Fibroblast of skin of right biceps (primary cell): ENCODE measurements at regions not wholly inside any gene's neighbourhood (a gene's known extent, or its start where the extent isn't known, plus 50 kb on each side); places are given as distances from the start of the nearest gene placed in this dataset.

ENCODE experiments used
- DNase-seq: peaks from one replicate; pipeline ENCODE4 v3.0.0-alpha.2; 2013

DNA sequence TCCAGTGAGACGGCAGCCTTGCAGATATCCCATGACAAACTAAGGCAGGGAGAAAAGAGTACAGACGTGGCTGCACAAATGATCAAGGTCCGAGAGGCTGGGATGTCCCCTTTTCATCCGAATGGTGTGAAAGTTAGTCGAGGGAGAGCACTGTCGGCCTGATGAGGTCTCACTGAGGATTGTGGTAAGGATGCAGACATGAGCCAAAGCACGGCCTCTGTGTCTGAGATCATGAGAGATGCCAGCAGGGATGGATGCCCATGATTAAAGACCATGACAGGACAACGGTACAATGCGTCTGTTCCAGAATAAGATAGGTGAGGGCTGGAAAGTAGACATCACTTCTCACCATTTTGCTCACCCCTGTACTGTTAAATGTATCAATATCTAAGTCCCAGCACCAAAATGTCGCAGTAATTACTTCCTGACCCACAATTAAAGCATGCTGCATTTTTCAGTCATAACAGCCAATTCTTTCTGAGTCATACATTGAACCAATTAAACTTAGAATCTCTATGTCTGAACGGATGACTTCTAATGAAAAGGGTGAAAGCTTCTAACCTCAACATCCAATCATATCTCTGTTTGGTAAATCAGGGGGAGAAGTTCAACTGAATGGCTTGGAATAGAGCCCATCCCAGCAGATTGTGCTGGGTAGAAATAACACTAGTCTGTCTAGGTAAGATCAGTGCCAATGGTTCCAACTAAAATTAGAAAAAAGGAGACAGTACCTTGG is 249.6 kb upstream of the SOX5 start:
- DNase-seq = peak; percentile 40

DNA sequence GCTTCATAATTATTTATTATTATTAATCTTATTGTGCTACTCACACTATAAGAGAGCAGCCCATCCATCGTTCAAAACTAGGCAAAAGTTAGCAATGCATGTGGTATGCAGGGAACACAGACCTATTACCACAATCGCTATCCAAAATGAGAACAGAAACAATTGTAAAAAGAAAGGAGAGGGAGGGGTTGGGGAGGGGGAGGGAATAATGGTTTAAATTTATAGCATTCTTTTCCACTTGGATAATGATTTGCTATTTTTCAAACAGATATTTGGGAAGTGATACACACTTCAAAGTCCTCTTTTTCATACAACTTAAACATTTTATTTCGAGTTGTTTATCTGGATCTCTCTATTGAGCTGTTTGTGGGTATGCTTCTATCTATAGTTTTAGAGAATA is 248.6 kb upstream of the SOX5 start:
- peak; percentile 67 for DNase-seq

GRCh38 chr12:24197532-24197931 is 248.1 kb upstream of the SOX5 start:
- DNase-seq = no peak

GRCh38 chr12:24195063-24195462 is 245.6 kb upstream of the SOX5 start:
- no peak for DNase-seq

DNA sequence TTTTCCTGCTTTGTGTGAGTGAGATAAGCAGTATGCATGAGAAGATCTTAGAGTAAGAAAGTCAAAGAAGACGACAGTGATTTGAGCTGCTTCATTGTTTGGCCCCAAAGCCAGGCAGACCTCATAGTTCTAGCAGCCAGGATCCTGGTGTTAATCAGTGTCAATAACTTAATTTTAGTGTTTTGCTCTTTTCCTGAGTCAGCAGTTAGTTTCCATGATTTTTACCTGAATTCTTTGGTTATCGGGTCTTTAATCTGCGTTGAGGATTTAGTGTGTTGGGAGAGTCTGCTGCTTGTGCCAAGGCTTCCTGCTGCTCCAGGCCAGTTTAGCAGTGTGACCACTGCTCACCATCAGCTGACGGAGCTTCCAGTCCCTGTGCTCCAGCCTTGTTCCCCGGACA is 241.6 kb upstream of the SOX5 start:
- no peak for DNase-seq

DNA sequence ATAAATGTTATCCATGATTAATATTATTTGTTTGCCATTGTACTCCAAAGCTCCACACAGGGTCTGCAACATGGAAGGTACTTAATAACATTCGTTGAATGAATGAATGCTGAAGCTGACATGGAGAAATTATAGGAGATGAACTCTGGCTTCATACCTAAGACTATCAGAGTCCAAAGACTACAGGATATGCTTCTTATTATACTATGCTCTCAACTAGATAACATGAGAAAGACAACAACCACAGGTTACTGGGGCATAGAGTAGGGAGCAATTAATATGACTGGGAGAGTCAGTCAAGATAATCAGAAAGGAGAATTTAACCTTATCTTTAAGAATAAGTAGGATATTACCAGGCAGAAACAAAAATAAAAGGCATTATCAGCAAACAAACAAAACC is 236.3 kb upstream of the SOX5 start:
- no peak for DNase-seq

DNA sequence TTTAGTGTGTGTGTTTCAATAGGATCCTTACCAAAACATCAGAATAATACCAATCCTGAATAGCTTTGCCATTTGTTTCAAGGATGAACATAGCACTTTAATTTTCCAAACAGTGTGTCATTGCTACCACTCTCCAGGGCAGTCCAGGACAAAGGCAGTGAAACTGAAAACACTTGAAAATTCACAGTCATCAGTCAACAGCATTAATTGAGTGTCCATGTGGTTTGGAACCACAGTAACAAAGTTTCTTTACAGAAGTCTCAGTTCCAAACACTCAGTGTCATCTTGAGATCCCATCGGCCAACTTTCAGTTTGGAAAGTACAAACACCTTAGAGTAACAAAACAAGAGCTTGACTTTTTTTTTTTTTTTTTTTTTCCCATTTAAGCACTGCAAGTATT is 228.4 kb upstream of the SOX5 start:
- no peak for DNase-seq

DNA sequence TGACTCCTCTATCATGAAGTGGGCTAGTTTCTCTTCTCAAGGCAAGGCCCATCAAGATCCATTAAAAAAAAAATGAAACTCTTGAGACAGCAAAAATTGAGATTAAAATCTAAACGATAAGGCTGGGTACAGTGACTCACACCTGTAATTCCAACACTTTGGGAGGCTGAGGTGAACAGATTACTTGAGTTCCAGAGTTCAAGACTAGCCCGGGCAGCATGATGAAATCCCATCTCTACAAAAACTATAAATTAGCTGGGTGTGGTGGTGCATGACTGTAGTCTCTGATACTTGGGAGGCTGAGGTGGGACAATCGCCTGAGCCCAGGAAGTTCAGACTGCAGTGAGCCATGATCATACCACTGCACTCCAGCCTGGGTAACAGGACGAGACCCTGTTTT is 226.5 kb upstream of the SOX5 start:
- DNase-seq = no peak

- no peak for DNase-seq
Measured at GRCh38 chr12:24175284-24175683, 225.8 kb upstream of the SOX5 start.

GRCh38 chr12:24173067-24173466 is 223.6 kb upstream of the SOX5 start:
- DNase-seq = no peak

- DNase-seq = no peak
Measured at GRCh38 chr12:24172773-24173066, 223.2 kb upstream of the SOX5 start.

DNA sequence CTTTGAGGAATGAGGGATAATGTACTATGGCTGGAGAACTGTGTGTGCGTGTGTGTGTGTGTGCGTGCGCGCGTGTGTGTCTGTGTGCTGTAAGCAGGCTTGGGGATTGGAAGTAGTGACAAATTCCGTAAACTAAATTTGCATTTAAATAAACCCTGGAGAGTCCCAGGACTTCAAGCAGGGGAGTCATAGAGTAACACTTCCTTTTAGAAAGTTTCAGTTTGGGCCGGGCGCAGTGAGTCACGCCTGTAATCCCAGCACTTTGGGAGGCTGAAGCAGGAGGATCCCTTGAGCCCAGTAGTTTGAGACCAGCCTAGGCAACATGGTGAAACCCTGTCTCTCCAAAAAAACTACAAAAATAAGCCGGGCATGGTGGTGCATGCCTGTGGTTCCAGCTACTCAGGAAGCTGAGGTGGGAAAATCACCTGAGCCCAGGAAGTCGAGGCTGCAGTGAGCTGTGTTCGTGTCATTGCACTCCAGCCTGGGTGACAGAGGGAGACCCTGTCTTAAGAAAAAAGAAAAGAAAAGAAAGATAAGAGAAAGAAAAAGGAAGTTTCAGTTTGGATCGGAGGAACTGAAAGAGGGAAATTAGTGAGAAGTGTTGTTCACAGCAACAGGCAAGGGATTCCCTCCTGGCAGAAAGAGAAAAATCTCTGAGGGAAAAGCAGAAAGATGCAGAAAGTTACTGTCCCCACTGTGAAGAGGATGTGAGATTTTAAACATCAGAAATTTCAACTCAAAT is 222.7 kb upstream of the SOX5 start:
- no peak for DNase-seq

DNA sequence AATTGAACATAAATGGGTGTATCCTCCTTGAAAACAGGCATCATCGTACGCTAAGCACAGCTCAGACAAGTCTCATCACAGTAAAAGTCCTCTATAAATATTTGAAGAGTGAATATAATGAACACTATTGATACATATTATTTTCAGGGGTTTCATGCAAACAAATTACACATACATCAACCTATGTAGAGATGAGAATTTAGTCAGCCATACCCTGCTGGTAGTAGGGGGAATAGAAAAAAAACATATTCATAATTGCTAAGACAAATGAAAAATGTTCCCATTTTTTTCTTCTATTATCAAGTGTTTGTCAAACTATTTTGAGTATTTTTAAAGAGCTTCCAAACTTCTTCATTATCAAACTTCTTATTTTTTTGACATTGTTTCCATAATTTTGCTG is 205.6 kb upstream of the SOX5 start:
- DNase-seq = no peak

DNA sequence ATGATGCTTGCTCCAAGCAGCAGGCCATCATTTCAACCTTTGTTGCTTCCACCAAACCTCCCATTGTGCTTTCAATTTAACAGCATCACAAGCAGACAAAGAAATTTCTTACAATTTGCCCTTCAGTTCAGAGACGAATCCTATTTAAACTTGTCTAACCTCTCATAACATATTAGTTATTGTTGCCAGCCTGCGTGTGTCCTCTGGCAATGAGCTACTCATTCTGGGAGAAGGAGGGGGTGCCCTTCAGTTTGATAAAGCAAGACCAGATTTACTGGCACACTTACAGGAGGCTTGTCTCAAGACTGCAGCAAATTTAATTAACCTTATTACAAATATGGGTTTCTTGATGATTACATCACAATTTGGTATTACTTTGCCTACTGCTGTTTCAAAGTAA is 203.6 kb upstream of the SOX5 start:
- no peak for DNase-seq

- DNase-seq = no peak
Measured at GRCh38 chr12:24152270-24152669, 202.8 kb upstream of the SOX5 start.

DNA sequence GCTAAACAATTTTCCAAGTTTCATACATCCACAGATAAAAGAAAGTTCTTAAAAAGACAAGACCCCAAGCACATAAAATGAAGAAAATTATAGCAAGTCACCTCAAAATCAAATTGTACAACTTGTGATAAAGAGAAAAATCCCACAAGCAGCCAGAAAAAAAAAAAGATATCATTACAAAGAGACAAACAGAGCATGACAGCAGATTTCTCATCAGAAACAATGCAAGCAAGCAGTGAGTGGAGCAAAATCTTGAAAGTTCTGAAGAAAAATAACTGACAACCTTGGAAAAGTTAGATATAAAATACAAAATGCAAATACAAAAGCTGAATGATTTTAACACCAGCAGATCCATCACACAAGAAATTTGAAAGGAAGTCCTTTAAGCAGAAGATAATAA is 194.5 kb upstream of the SOX5 start:
- DNase-seq = no peak

DNA sequence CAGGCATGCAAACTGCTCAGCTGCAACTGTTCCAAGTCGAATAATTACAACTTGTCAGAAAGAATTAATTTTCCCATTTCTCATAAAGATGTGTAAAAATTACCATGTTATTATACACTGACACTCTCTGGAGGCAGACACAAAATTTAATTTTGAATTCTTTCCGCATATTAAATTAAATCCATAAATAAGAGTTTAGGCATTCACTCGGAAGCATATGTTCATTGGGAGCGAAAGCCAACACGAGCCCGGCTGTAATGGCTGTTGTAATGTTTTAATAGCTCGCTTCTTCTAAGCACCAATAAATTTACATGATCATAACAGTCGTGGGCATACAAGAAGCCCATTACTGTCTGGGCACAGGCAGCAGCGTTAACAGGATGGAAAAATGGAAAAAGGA is 189.6 kb upstream of the SOX5 start:
- no peak for DNase-seq

GRCh38 chr12:24138041-24138440 is 188.6 kb upstream of the SOX5 start:
- no peak for DNase-seq

GRCh38 chr12:24135158-24135850 is 185.8 kb upstream of the SOX5 start:
- no peak for DNase-seq

DNA sequence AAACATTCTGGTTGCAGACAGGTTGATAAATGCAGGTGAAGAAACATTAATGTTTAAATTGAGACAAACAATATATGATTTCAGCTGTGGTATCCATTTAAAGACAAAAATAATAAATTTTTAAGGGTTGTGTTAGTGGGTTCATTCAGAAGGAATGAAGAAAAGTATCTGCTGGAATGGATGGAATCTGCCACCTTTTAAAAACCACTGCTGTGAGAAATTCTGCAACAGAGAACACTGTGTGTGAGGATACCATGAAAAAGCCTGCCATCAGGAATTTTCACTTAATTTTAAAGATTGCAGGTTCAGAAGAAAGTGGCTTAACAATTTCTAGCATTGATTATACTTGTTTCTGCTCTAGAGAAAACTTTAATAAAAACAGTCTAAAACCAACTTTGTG is 184.6 kb upstream of the SOX5 start:
- DNase-seq = peak; percentile 6

- DNase-seq = no peak
Measured at GRCh38 chr12:24133384-24133783, 183.9 kb upstream of the SOX5 start.

DNA sequence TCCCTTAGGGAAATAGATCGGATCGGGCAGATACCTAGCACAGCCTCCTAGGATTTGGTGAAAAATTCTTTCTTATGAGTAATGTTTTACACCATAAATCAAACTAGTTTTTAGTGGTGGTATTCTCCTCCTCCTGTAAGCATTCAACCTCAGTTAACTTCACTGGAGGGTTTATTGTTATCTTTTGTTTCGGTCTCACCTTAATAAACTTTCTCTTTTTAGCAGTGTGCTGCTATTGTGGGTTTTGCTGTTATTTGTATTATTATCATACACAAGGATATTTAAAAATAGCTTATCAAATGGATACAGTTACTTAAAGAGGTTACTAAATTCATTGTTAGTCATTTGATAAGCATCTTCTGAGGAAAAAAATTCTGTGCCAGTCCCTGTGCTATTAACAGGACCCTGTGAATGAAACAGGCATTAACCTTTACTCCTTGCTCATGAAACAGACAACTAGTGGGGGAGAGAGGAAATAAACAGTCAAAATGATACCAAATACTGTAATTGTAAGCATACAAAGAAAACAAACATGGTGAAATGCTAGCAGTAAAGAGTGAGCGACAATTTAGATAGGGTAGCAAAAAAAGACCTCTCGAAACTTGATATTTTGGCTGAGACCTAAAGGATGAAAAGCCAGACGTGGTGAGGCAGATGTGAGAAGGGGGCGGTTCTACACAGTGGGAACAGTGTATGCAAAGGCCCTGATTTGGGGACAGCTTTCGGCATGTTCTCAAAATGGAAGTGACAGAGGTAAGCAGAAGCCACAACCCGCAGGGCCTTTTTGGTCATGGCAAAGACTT is 178.7 kb upstream of the SOX5 start:
- no peak for DNase-seq

DNA sequence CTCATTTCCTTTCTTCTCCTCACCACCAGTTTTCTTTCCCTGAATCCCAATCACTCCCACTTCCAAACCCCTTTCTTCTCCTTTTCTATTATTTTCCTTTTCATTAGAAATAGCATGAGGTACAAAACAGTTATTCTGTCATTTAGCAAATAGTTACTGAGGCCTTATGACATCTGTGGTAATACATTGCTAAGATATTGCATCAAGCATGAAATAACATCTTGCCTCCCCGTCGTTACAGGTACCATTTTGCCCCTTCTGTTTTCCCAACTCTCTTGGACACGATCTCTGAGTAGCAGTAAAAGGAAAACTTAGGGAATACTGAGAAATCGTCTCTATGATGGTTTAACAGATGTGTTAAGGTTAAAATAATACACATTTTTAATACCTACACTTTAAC is 175.8 kb upstream of the SOX5 start:
- no peak for DNase-seq

- peak; percentile 14 for DNase-seq
Measured at GRCh38 chr12:24121911-24122310, 172.4 kb upstream of the SOX5 start.
